ENCODE measurements at regions not wholly inside any gene's neighbourhood (a gene's known extent, or its start where the extent isn't known, plus 50 kb on each side); places are given as distances from the start of the nearest gene placed in this dataset.

DNA sequence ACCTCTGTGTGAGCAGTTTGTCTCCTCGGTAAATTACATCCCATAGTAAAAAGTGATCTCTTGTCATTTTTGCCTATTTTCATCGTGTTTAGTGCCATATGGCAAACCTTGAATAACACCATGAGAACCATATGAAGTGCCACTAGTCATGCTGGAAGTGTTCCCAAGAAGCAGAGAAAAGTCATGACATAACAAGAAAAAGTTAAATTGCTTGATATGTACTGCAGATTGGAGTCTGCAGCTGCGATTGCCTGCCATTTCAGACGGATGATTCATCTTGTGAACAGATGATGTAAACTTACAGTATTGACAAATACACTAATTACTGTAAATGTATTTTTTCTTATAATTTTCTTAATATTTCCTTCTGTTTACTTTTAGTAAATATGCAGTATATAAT, 846.7 kb downstream of the BCL11A start:
- no peaks in the 10 kb centered on the region for H3K27me3 ChIP-seq (ENCODE audit: control insufficient read depth, insufficient read depth, low read length, poor library complexity, severe bottlenecking)
- Mint-ChIP-seq H3K27ac (no peak overlapping the region), H3K27me3 (ENCODE audit: insufficient read depth) (no peaks in the 10 kb centered on the region), H3K4me1 (no peaks in the 10 kb centered on the region), H3K36me3 (ENCODE audit: low read depth) (no peaks in the 10 kb centered on the region), H3K9me3 (peaks cover 8% of the 10 kb centered on the region), H3K4me3 (no peak overlapping the region)
- H3K9ac ChIP-seq (ENCODE audit: extremely low read depth, low read length, poor library complexity, severe bottlenecking) = no peak overlapping the region
- no peak overlapping the region for H3K27ac ChIP-seq (ENCODE audit: low read depth, low read length)
- DNase-seq = no peak
- TF ChIP-seq, protein P1, sequence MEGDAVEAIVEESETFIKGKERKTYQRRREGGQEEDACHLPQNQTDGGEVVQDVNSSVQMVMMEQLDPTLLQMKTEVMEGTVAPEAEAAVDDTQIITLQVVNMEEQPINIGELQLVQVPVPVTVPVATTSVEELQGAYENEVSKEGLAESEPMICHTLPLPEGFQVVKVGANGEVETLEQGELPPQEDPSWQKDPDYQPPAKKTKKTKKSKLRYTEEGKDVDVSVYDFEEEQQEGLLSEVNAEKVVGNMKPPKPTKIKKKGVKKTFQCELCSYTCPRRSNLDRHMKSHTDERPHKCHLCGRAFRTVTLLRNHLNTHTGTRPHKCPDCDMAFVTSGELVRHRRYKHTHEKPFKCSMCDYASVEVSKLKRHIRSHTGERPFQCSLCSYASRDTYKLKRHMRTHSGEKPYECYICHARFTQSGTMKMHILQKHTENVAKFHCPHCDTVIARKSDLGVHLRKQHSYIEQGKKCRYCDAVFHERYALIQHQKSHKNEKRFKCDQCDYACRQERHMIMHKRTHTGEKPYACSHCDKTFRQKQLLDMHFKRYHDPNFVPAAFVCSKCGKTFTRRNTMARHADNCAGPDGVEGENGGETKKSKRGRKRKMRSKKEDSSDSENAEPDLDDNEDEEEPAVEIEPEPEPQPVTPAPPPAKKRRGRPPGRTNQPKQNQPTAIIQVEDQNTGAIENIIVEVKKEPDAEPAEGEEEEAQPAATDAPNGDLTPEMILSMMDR (conservative IDR thresholded peaks at IDR 0.05) = no peak
- 83 to 89% methylated on average over 2 to 4 of the region's 4 CpGs for WGBS, 2 experiments (ENCODE audit: insufficient coverage in 1 of 2, insufficient read length in 1 of 2)
- no peak overlapping the region for H3K4me3 ChIP-seq (ENCODE audit: low read length)
- no peaks in the 10 kb centered on the region for H3K4me1 ChIP-seq (ENCODE audit: control insufficient read depth, insufficient read depth, low read length)
- H3K36me3 ChIP-seq (ENCODE audit: control insufficient read depth, insufficient read depth, low read length) = no peaks in the 10 kb centered on the region
- H3K9me3 ChIP-seq (ENCODE audit: control insufficient read depth, low read length) = no peaks in the 10 kb centered on the region

DNA sequence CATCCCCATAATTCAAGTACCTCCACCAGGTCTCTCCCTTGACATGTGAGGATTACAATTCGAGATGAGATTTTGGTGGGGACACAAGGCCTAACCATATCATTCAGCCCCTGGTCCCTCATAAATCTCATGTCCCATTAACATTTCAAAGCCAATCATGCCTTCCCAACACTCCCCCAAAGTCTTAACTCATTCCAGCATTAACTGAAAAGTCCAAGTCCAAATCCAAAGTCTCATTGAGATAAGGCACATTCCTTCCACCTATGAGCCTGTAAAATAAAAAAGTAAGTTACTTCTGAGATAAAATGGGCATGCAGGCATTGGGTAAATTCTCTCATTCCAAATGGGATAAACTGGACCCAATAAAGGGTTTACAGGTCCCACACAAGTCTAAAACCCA, 849.7 kb downstream of the BCL11A start:
- TF ChIP-seq, protein P1 (conservative IDR thresholded peaks at IDR 0.05) = no peak
- Histone ChIP-seq H3K36me3 (ENCODE audit: control insufficient read depth, insufficient read depth, low read length) (no peaks in the 10 kb centered on the region), H3K27ac (ENCODE audit: low read depth, low read length) (no peak overlapping the region), H3K9ac (ENCODE audit: extremely low read depth, low read length, poor library complexity, severe bottlenecking) (no peak overlapping the region), H3K4me1 (ENCODE audit: control insufficient read depth, insufficient read depth, low read length) (no peaks in the 10 kb centered on the region), H3K27me3 (ENCODE audit: control insufficient read depth, insufficient read depth, low read length, poor library complexity, severe bottlenecking) (no peaks in the 10 kb centered on the region), H3K4me3 (ENCODE audit: low read length) (no peak overlapping the region), H3K9me3 (ENCODE audit: control insufficient read depth, low read length) (no peaks in the 10 kb centered on the region)
- peaks cover 8% of the 10 kb centered on the region for H3K9me3 Mint-ChIP-seq
- H3K36me3 Mint-ChIP-seq (ENCODE audit: low read depth) = no peaks in the 10 kb centered on the region
- H3K27ac Mint-ChIP-seq = no peak overlapping the region
- WGBS, 2 experiments (ENCODE audit: insufficient coverage in 1 of 2, insufficient read length in 1 of 2) = 89 to 100% methylated on average over 1 of the region's 1 CpG
- no peak for DNase-seq
- no peaks in the 10 kb centered on the region for H3K4me1 Mint-ChIP-seq
- H3K4me3 Mint-ChIP-seq = no peak overlapping the region
- H3K27me3 Mint-ChIP-seq (ENCODE audit: insufficient read depth) = no peaks in the 10 kb centered on the region

DNA sequence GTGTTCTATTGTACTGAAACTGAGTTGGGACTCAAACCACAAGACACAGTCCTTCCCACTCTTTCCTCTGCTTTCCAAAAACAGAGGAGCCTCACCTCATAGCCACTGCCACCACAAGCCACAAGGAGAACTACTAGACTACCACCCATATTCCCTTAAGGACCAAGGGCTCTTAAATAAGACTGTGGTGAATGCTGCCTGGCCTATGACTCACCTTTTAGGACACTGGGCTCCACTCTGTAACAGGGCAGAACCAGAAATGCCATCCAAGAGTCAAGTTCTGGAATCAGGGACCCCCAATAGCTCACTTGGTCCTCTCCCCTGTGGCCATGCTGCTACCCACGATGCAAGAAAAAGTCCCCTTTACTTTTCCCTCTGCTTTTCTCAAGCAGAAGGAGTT, 851.4 kb downstream of the BCL11A start:
- Histone ChIP-seq H3K9me3 (ENCODE audit: control insufficient read depth, low read length) (no peaks in the 10 kb centered on the region), H3K4me3 (ENCODE audit: low read length) (no peak overlapping the region), H3K27me3 (ENCODE audit: control insufficient read depth, insufficient read depth, low read length, poor library complexity, severe bottlenecking) (no peaks in the 10 kb centered on the region), H3K36me3 (ENCODE audit: control insufficient read depth, insufficient read depth, low read length) (no peaks in the 10 kb centered on the region), H3K9ac (ENCODE audit: extremely low read depth, low read length, poor library complexity, severe bottlenecking) (no peak overlapping the region), H3K27ac (ENCODE audit: low read depth, low read length) (no peak overlapping the region), H3K4me1 (ENCODE audit: control insufficient read depth, insufficient read depth, low read length) (no peaks in the 10 kb centered on the region)
- no peaks in the 10 kb centered on the region for H3K27me3 Mint-ChIP-seq (ENCODE audit: insufficient read depth)
- peaks cover 8% of the 10 kb centered on the region for H3K9me3 Mint-ChIP-seq
- H3K27ac Mint-ChIP-seq = no peak overlapping the region
- DNase-seq = no peak
- H3K4me1 Mint-ChIP-seq = no peaks in the 10 kb centered on the region
- 86 to 88% methylated on average over 1 of the region's 1 CpG for WGBS, 2 experiments (ENCODE audit: insufficient coverage in 1 of 2, insufficient read length in 1 of 2)
- H3K4me3 Mint-ChIP-seq = no peak overlapping the region
- H3K36me3 Mint-ChIP-seq (ENCODE audit: low read depth) = no peaks in the 10 kb centered on the region
- TF ChIP-seq, protein P1 (conservative IDR thresholded peaks at IDR 0.05) = no peak

Data from endodermal cell (in vitro differentiated cells).